HG03108 (cell line): ENCODE measurements at regions not wholly inside any gene's neighbourhood (a gene's known extent, or its start where the extent isn't known, plus 50 kb on each side); places are given as distances from the start of the nearest gene placed in this dataset.
"Not testable (repeated sequence)": the region's sequence is repeated elsewhere in the genome, so short reads cannot be mapped to it uniquely, and the experiment has no call there.

Experiments
- ATAC-seq: cut with Tn5 transposase; IDR thresholded peaks from one replicate; pipeline ENCODE4 v1.9.1; 2021; ENCODE audit warnings: moderate library complexity; ENCODE audit not compliant: unreplicated experiment

DNA sequence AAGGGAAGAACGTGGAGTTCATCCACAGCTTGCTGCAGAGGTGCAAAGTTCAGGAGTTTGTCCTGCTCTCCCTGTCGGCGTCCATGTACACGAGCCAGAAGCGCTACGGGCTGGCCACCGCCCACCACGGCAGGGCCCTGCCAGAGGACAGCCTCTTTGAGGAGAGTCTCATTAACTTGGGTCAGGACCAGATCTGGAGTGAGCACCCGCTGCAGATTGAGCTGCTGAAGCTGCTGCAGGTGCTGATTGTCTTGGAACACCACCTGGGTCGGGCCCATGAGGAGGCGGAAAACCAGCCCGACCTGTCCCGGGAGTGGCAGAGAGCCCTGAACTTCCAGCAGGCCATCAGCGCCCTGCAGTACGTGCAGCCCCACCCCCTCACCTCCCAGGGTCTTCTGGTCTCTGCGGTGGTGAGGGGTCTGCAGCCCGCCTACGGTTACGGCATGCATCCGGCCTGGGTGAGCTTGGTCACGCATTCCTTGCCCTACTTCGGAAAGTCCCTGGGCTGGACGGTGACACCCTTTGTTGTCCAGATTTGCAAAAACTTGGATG is 73.8 kb upstream of the MORC3 start:
- ATAC-seq, result no peak

DNA sequence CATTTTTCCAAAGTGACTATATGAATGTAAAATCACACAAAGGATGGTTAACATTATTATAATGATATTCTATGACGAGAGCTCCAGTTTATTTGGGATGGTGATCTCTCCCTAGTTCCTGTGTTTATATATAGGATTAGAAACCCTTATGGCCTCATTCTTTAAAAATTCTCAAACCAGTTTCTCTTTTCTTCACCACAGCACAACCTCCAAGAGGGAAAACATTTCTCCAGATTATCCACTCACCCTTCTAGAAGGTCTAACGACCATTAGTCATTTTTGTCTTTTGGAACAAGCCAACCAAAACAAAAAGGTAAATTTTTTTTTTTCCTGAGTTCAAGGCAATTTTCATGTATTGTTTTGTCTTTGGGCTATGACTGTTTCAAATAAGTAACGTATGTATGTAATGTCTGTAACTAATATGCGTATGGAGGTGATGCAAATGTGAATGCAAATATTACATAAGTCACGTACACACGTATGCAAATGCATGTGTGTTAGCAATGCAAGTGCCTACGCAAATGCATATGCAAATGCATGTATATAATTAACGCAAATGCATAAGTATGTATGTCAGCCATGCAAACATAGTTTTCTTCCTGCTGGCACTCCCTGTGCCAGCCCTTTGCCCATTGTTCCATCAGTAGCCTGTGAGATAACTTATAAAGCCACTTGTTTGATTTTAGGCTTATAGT is 72.5 kb upstream of the MORC3 start:
- ATAC-seq, result no peak

DNA sequence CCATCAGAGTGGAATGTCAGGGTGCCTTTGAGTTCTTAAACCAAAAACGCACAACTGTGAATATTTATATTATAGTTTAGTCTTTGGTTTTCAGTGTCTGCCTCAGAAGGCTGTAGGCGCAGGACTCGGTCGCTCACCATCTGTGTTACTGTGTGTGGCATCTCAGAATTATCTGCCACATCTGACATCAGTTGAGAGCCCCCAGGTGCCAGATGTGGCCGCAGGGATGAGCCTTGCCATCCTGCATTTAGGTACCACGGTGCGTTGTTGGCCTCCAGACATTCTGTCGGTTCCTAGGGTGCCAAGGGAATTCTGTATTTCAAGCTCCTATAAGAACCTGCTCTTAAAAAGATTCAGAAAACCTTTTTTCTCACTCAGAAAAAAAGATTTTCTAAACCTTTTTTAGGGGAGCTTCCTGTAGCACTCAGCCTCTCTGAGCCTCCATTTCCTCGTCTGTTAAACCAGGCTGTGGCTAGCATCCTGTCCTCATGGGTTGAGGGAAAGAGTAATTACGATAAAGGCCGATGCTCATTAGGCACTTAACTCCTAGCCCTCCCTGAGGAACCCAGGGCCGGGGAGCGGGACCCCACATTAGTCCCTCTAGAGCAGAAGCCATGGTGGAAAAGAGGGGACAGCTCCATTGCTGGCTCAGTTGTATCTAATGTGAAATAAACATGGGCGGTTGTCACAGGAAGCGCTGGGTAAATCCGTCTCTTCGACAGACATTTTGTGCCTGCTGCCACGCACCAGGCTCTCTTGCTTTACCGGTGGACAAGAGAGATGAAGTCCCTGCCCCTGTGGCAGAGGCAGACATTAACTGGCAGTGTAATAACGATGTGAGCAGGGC is 70.2 kb upstream of the MORC3 start:
- ATAC-seq, result no peak

DNA sequence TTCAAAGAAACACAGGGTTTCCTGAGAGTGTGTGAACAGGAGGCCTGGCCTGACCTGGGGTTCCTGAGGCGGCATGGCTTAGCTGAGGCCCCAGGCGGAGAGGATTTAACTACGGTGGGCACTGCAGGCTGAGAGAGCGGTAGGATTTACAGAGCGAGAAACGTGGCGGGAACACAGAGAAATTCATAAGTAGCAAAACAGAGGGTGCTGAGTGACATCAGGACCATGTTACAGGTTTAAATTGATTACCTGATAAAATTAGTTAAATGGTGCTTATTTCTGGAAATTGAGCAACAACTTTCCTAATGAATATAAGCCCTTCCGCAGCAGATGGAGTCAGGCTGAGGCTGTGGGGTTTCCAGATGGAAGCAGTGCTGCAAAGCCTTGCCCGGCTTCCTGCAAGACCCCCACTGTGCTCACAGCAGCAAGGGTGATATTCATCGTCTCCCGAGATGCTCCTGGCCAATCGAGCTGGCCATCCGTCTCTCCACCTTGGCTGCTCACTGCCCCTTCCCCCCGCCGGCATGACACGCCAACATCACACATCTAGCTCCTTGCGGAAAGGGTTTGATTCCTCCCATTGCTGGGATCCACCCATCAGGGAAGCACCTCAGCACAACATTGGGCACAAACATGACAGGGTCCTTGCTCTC is 69.4 kb upstream of the MORC3 start:
- no peak for ATAC-seq

DNA sequence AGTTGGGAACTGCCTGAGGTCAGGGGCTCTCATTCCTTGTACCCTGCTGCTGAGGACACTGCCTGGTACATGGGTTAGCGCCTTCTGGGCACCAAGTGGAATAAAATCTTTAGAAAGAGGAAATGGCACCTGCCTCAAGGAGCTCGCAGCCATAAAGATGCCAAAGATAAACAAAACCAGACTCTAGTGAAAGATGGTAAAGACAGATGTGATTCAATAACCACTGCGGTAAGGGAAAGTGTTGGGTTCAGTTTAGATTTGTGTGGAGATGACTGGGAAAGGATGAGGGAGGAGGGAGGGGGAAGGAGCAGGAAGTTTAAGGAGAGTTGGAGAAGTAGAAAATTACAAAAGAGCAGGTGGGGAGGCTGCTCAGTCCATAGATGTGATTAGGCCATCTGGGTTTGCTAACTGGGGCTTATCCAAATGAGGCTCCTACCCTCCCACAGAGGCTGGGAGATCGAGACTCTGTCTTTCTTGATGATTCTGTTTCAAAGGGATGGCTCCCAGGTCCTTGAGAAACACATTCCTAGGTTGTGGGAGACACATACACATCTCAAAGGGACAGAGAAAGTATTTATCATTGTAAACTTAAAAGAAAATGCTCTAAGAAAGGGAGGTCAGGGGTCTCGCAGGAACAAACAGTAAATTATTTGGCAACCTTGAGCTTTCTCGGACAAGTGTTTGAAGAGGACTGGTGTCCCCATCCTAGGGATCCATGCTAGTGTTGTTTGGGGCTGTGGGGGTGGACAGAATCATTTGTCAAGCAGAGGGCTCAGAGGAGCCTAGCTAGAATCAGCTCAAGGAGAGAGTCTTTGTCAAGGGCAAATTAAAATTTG is 65.7 kb upstream of the MORC3 start:
- ATAC-seq, result peak; percentile 9

DNA sequence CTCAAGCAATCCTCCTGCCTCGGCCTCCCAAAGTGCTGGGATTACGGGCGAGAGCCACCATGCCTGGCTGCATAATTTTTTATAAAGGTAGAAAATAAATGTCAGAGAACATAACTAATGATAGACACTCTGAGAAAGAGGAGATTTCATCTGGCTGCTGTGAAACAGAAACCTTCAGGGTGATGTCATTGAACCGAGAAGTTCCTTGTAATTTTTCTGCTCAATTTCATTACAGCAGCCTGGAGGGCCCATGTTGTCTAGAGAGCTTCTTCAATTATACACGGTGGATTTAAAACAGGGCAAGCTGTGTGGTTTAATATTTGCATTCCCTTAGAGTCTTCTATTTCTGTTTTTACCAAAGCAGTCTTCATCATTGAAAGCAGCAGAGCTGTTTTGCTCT is 64.3 kb upstream of the MORC3 start:
- ATAC-seq, result peak; percentile 57

DNA sequence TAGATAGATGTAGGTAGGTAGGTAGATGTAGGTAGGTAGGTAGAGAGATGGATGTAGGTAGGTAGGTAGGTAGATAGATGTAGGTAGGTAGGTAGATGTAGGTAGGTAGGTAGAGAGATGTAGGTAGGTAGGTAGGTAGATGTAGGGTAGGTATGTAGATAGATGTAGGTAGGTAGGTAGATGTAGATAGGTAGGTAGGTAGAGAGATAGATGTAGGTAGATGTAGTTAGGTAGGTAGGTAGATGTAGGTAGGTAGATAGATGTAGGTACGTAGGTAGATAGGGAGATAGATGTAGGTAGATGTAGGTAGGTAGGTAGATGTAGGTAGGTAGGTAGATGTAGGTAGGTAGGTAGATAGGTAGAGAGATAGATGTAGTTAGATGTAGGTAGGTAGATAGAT is 62.3 kb upstream of the MORC3 start:
- no peak for ATAC-seq

DNA sequence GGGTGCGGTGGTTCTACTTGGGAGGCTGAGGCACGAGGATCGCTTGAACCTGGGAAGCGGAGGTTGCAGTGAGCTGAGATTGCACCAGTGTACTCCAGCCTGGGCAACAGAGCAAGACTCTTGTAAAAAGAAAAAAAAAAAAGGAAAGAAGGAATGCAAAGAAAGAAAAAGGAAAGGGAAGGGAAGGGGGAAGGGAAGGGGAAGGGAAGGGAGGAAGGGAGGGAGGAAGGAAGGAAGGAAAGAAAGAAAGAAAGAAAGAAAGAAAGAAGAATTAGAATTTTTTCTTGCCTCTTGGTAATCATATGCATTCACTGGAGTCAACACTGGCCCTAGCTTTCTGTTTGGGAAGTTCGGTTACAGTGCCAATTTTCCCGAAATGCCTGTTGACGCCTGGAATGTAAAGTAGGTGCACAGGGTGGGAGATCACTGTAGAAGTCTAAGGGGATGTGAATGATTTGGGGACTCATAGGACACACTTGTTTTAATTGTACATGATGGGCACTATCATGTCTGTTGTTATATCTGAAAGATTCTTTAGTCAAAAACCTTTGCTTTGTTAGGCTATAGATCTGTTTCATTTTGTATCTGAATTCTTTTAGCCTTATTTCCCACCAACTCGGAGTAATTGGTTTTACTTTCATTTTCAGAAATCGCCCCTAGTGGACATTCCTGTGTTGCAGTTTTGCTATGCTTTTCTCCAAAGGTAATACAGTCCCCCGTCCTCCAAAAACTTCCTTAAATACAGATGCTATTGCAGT is 59.8 kb upstream of the MORC3 start:
- ATAC-seq, result no peak

DNA sequence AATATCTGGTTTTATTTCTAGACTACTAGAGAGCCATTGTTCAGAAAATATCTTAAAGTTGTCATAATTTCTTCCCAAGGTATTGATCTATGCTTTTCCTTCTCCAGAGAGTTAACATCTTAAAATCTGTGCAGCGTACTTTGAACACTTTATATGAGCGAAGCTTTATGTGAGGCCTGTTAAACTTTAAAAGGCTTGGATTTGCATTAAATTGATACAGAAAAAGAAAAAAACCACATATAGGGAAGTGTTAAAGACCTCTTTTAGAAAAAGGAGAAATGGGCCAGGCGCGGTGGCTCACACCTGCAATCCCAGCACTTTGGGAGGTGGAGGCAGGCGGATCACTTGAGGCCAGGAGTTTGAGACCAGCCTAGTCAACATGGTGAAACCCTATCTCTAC is 59.2 kb upstream of the MORC3 start:
- no peak for ATAC-seq

DNA sequence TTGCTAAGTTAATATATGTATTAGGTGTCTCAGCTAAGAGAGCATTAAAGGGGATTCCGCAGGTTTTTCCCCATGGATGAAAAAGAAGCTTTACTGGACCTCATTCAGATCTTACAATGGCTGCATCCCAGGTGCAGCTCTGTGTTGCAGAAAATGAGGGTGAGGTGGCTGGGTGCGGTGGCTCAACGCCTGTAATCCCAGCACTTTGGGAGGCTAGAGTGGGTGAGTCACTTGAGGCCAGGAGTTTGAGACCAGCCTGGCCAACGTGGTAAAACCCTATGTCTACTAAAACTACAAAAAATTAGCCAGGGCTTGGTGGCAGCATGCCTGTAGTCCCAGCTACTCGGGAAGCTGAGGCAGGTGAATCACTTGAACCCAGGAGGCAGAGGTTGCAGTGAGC is 58.5 kb upstream of the MORC3 start:
- ATAC-seq, result no peak

DNA sequence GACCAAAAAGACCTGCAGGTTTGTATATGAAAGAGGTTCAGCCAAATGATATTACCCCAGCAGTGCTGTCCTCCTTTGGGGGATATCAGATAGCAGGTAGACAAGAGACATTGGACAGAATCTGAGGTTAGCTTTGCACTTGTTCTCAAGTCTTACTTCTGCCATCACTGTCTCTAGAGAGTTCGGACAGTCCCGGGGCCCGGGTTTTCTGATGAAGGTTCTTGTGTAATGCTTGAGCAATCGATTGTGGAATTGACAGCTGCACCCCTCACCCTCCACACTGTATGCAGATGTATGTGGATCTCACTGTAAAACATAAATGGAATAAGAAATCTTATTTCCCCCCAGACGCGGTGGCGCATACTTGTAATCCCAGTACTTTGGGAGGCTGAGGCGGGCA is 56.2 kb upstream of the MORC3 start:
- no peak for ATAC-seq

DNA sequence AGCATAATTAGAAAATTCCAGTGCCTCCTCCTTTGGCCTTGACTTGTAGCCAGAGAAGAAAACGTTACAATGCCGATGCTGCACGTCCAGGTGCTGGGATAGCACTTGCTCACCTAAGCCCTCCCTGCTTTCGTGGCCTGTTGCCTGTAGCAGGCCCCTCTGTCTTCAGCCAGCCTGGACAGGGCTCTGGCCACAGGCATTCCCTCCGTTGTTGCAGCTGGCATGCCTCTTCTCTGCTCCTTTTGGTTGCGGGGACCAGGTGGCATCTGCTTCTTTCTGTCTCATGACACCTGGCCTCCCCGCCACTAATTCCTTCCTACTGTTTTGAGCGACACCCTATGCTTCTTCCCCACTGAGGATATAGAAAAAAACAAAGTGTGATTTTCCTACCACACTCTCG is 54.6 kb upstream of the MORC3 start:
- ATAC-seq, result no peak

DNA sequence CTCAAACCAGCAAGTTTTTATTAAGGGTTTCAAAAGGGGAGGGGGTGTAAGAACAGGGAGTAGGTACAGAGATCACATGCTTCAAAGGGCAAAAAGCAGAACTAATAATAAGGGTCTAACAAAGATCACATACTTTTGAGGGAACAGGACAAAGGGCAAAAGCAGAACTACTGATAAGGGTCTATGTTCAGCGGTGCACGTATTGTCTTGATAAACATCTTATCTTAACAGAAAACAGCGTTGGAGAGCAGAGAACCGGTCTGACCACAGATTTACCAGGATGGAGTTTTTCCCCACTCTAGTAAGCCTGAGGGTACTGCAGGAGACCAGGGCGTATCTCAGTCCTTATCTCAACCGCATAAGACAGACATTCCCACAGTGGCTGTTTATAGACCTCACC is 52.2 kb upstream of the MORC3 start:
- ATAC-seq, result not testable (repeated sequence)

DNA sequence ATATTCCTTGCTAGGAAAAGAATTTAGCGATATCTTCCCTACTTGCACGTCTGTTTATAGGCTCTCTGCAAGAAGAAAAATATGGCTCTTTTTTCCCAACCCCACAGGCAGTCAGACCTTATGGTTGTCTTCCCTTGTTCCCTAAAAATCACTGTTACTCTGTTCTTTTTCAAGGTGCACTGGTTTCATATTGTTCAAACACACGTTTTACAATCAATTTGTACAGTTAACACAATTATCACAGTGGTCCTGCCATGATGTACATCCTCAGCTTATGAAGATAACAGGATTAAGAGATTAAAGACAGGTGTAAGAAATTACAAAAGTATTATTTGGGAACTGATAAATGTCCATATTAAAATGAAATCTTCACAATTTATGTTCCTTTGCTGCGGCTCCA is 51.7 kb upstream of the MORC3 start:
- ATAC-seq, result not testable (repeated sequence)
